ENCODE measurements at regions not wholly inside any gene's neighbourhood (a gene's known extent, or its start where the extent isn't known, plus 50 kb on each side); places are given as distances from the start of the nearest gene placed in this dataset.

DNA sequence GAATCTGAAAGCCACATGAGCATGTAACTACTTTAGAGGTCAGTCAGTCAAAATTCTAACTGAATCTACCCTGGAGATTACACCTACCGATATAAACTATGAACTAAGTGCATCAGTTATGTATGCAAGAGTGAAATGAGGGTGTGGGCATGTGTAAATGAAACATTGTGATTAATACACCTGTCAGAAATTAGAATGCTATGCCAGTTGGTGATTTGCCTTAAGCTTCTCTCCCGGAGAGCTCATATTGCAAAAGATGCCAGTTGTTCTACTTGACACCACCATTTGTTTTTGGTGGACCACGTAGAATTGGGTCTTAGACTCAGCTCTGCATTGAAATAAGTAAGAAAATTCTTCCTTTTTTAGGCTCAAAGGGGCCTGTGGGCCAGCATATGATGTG, 91.0 kb upstream of the KBTBD8 start:
- TF ChIP-seq CTCF (IDR thresholded peaks at IDR 0.05; ENCODE audit: insufficient read depth, low read length, poor library complexity, severe bottlenecking): no peak
- no peaks in the 10 kb centered on the region for H3K36me3 ChIP-seq (ENCODE audit: control insufficient read depth, insufficient read depth, low read length)
- H3K27me3 ChIP-seq (replicated peaks; ENCODE audit: control insufficient read depth, insufficient read depth, low read length): no peaks in the 10 kb centered on the region
- no peak for DNase-seq (ENCODE audit: extremely low read depth, insufficient read length)
- H3K4me3 ChIP-seq (replicated peaks; ENCODE audit: low read depth, low read length): no peak overlapping the region

DNA sequence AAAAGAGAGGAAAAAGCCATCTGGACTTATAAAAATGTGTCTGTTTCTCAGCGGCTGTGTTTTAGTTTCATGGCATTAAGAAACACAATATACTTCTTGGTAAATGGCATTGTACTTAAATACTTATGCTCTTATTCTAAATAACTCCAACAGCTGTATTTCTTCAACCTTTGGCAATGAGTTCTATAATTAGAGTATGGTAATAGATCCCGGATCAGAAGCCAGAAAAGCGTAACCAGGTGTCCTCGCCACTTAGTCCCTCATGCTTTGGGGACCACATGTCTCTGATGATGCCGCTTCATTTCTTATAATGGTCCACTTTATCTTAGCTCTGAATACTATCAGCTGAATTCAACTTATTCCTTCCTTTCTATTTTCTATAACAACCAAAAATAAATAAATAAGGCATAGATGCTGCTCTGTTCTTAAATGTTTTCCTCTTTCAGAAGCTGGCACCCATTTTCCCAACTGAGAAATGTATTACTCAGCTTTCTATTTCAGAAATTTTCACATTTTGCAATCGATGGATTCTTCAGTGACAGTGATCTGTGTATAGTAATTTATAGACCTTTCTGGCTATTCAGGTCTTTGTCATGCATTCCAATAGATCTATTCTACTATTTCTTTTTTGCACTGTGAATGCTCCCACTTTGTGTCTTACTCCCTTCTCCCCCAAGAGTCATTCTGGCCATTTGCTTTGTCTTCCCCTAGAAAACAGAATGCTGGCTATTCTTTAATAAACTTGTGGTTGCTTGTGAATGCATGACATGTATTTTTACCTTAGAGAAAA, 87.6 kb upstream of the KBTBD8 start:
- no peaks in the 10 kb centered on the region for H3K36me3 ChIP-seq (ENCODE audit: control insufficient read depth, insufficient read depth, low read length)
- H3K27me3 ChIP-seq (replicated peaks; ENCODE audit: control insufficient read depth, insufficient read depth, low read length): no peaks in the 10 kb centered on the region
- no peak for DNase-seq (ENCODE audit: extremely low read depth, insufficient read length)
- H3K4me3 ChIP-seq (replicated peaks; ENCODE audit: low read depth, low read length): no peak overlapping the region
- no peak for TF ChIP-seq CTCF (IDR thresholded peaks at IDR 0.05; ENCODE audit: insufficient read depth, low read length, poor library complexity, severe bottlenecking)

GRCh38 chr3:66912306-66912705, 85.8 kb upstream of the KBTBD8 start:
- no peaks in the 10 kb centered on the region for H3K36me3 ChIP-seq (ENCODE audit: control insufficient read depth, insufficient read depth, low read length)
- no peak for TF ChIP-seq CTCF (IDR thresholded peaks at IDR 0.05; ENCODE audit: insufficient read depth, low read length, poor library complexity, severe bottlenecking)
- DNase-seq (ENCODE audit: extremely low read depth, insufficient read length): no peak
- H3K4me3 ChIP-seq (replicated peaks; ENCODE audit: low read depth, low read length): no peak overlapping the region
- H3K27me3 ChIP-seq (replicated peaks; ENCODE audit: control insufficient read depth, insufficient read depth, low read length): no peaks in the 10 kb centered on the region

GRCh38 chr3:66922058-66922457, 76.0 kb upstream of the KBTBD8 start:
- Histone ChIP-seq H3K36me3 (ENCODE audit: control insufficient read depth, insufficient read depth, low read length) (no peaks in the 10 kb centered on the region), H3K27me3 (replicated peaks; ENCODE audit: control insufficient read depth, insufficient read depth, low read length) (no peaks in the 10 kb centered on the region), H3K4me3 (replicated peaks; ENCODE audit: low read depth, low read length) (no peak overlapping the region)
- no peak for DNase-seq (ENCODE audit: extremely low read depth, insufficient read length)
- TF ChIP-seq CTCF (IDR thresholded peaks at IDR 0.05; ENCODE audit: insufficient read depth, low read length, poor library complexity, severe bottlenecking): no peak

DNA sequence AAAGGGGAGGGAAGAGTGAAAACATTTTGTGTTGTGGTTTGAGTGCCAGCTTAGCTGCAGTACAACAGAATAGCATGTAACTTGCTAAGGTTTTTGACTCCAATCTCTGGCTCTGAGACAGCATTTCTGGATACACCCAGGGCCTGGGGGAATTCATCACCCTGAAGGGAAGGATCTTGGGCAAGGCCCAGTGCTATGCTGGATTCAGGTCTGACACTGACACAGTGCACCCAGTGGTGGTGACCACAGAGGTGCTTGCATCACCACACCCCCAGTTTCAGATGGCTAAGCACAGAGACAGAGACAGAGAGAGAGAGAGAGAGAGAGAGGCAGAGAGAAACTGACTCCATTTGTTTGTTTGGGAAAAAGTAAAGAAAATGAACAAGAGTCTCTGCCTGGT, 74.1 kb upstream of the KBTBD8 start:
- TF ChIP-seq CTCF (IDR thresholded peaks at IDR 0.05; ENCODE audit: insufficient read depth, low read length, poor library complexity, severe bottlenecking): no peak
- Histone ChIP-seq H3K27me3 (replicated peaks; ENCODE audit: control insufficient read depth, insufficient read depth, low read length) (no peaks in the 10 kb centered on the region), H3K36me3 (ENCODE audit: control insufficient read depth, insufficient read depth, low read length) (no peaks in the 10 kb centered on the region), H3K4me3 (replicated peaks; ENCODE audit: low read depth, low read length) (no peak overlapping the region)
- DNase-seq (ENCODE audit: extremely low read depth, insufficient read length): no peak

GRCh38 chr3:66928252-66928651, 69.9 kb upstream of the KBTBD8 start:
- H3K36me3 ChIP-seq (ENCODE audit: control insufficient read depth, insufficient read depth, low read length): no peaks in the 10 kb centered on the region
- no peak for TF ChIP-seq CTCF (IDR thresholded peaks at IDR 0.05; ENCODE audit: insufficient read depth, low read length, poor library complexity, severe bottlenecking)
- H3K27me3 ChIP-seq (replicated peaks; ENCODE audit: control insufficient read depth, insufficient read depth, low read length): no peaks in the 10 kb centered on the region
- DNase-seq (ENCODE audit: extremely low read depth, insufficient read length): no peak
- no peak overlapping the region for H3K4me3 ChIP-seq (replicated peaks; ENCODE audit: low read depth, low read length)

Measured in GM06990 (cell line).